PC-3 (cell line): ENCODE measurements at regions not wholly inside any gene's neighbourhood (a gene's known extent, or its start where the extent isn't known, plus 50 kb on each side); places are given as distances from the start of the nearest gene placed in this dataset.
"Not testable (repeated sequence)": the region's sequence is repeated elsewhere in the genome, so short reads cannot be mapped to it uniquely, and the experiment has no call there.

Source experiments
- EZH2 ChIP-seq: fragments of 300-600 bp; sonication (generic); IDR thresholded peaks from one replicate; pipeline ENCODE4 v1.6.1; 2017; ENCODE audit warnings: antibody characterized with exemption, mild to moderate bottlenecking, low read length; ENCODE audit not compliant: unreplicated experiment
- TF ChIP-seq, protein P1 (sequence below): fragments of 300-600 bp; sonication (generic); conservative IDR thresholded peaks from 2 replicates; pipeline ENCODE4 v1.5.1; 2017; ENCODE audit warnings: antibody characterized with exemption, low read depth, mild to moderate bottlenecking, low read length

- TF ChIP-seq, protein P1, sequence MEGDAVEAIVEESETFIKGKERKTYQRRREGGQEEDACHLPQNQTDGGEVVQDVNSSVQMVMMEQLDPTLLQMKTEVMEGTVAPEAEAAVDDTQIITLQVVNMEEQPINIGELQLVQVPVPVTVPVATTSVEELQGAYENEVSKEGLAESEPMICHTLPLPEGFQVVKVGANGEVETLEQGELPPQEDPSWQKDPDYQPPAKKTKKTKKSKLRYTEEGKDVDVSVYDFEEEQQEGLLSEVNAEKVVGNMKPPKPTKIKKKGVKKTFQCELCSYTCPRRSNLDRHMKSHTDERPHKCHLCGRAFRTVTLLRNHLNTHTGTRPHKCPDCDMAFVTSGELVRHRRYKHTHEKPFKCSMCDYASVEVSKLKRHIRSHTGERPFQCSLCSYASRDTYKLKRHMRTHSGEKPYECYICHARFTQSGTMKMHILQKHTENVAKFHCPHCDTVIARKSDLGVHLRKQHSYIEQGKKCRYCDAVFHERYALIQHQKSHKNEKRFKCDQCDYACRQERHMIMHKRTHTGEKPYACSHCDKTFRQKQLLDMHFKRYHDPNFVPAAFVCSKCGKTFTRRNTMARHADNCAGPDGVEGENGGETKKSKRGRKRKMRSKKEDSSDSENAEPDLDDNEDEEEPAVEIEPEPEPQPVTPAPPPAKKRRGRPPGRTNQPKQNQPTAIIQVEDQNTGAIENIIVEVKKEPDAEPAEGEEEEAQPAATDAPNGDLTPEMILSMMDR = not testable (repeated sequence)
- TF ChIP-seq EZH2 = not testable (repeated sequence)
Measured at GRCh38 chr9:65402206-65402870, 117.3 kb upstream of the FOXD4L5 start.
